ENCODE measurements at regions not wholly inside any gene's neighbourhood (a gene's known extent, or its start where the extent isn't known, plus 50 kb on each side); places are given as distances from the start of the nearest gene placed in this dataset.

- H3K4me1 Mint-ChIP-seq, result peaks cover 38% of the 10 kb centered on the region
Observed at GRCh38 chr10:120969219-120969645, 118.1 kb downstream of the WDR11 start.

DNA sequence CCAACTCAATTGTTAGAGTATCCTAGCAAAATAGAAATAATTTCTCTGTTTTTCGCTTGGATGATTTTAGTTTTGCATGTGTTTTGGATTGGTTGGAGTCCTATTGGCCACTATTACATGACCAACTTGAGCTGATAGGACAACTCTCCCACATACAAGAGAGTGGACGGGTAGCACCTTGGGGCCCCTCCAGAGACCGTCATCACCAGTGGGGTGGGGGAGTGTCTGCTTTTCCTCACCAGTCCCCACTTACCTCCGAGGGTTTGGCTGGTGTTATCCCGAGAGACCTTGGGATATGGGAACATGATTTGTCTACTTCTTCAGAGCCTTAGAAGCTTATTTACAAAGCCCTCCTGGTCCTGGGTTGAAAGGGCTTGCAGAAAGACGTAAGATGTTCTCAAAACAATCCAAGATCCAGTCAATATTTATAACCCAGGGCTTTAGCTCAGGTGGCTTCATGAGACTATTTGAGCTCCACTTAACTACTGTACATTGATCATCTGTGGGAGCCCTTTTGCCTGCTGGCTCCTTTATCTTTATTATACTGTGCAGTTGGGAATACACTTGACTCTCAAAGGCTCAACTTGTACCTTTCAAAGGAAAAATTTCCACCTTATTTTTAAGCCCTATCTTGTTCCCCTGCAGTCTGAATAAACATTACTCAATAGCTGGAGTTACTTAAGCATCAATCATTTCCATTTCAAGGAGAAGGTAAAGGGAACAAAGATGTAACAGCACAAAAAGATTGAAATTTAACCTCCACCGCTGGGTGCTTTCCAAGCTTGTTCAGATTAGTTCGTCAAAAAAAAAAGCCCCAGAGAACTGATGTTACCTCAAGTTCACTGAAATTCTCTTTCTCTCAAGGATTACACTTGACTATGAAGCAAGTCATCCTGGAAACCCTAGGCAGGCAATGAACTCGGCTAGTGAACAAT lies 119.7 kb downstream of the WDR11 start:
- Mint-ChIP-seq H3K36me3 (ENCODE audit: low read depth) (peaks cover 24% of the 10 kb centered on the region), H3K9me3 (peaks cover 28% of the 10 kb centered on the region), H3K27ac (peak overlapping the region; percentile 37 to 64 (median 44)), H3K4me1 (peaks cover 25% of the 10 kb centered on the region), H3K4me3 (no peak overlapping the region), H3K27me3 (ENCODE audit: low read depth) (peaks cover 17% of the 10 kb centered on the region)
- TF ChIP-seq CTCF (IDR thresholded peaks at IDR 0.05; ENCODE audit: unreplicated experiment in 3 of 3), result no peak

More at GRCh38 chr10:120969219-120969645, 118.1 kb downstream of the WDR11 start:
- Mint-ChIP-seq H3K27ac (peak overlapping the region in 1 of 3 experiments; percentile 63), H3K36me3 (ENCODE audit: low read depth) (peaks cover 14% of the 10 kb centered on the region), H3K27me3 (ENCODE audit: low read depth) (peaks cover 24% of the 10 kb centered on the region), H3K4me3 (no peak overlapping the region), H3K9me3 (peaks cover 13% of the 10 kb centered on the region)
- no peak for TF ChIP-seq CTCF (IDR thresholded peaks at IDR 0.05; ENCODE audit: unreplicated experiment in 3 of 3)

DNA sequence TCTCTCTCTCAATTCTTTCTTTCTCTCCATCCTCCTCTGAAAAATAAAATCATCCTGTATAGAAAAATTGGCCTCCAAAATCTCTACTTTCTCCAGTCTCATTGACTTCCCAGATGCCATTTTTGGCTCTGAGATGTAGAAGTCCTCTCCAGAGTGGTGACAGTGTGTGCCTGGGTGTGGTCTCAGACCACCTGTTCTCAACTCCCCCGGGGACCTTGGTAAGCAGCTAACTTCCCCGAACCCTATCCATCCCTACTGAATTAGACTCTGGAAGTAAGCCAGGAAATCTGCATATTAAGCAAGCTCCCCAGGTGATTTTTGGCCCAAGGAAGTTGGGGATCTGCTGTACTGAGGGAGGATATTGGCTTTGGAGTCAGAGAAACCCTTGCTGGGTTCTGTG lies 120.5 kb downstream of the WDR11 start:
- Mint-ChIP-seq H3K4me3 (no peak overlapping the region), H3K27ac (peak overlapping the region; percentile 37 to 44 (median 38)), H3K9me3 (peaks cover 36% of the 10 kb centered on the region), H3K36me3 (ENCODE audit: low read depth) (peaks cover 32% of the 10 kb centered on the region), H3K4me1 (peaks cover 17% of the 10 kb centered on the region), H3K27me3 (ENCODE audit: low read depth) (peaks cover 22% of the 10 kb centered on the region)
- TF ChIP-seq CTCF (IDR thresholded peaks at IDR 0.05; ENCODE audit: unreplicated experiment in 3 of 3), result no peak

DNA sequence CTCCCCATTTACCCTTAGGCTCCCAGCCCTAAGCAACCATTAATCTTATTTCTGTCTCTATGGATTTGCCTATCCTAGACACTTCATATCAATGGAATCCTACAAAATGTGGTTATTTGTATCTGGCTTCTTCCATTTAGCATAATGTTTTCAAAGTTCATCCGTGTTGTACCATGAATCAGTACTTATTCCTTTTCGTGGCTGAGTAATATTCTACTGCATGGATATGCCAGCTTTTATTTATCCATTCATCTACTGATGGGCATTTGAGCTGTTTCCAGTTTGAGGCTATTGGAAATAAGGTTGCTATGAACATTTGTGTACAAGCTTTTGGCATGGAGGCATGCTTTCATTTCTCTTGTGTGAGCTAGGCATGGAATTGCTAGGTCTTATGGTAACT lies 121.1 kb downstream of the WDR11 start:
- TF ChIP-seq CTCF (IDR thresholded peaks at IDR 0.05; ENCODE audit: unreplicated experiment in 3 of 3), result no peak
- peaks cover 38% of the 10 kb centered on the region for H3K9me3 Mint-ChIP-seq
- peaks cover 11% of the 10 kb centered on the region for H3K4me1 Mint-ChIP-seq
- peaks cover 34% of the 10 kb centered on the region for H3K36me3 Mint-ChIP-seq (ENCODE audit: low read depth)
- no peak overlapping the region for H3K4me3 Mint-ChIP-seq
- H3K27ac Mint-ChIP-seq, result no peak overlapping the region
- H3K27me3 Mint-ChIP-seq (ENCODE audit: low read depth), result peaks cover 19% of the 10 kb centered on the region

- peaks cover 37% of the 10 kb centered on the region for H3K9me3 Mint-ChIP-seq
- H3K27me3 Mint-ChIP-seq (ENCODE audit: low read depth), result peaks cover 38% of the 10 kb centered on the region
- H3K36me3 Mint-ChIP-seq (ENCODE audit: low read depth), result peaks cover 33% of the 10 kb centered on the region
- TF ChIP-seq CTCF (IDR thresholded peaks at IDR 0.05; ENCODE audit: unreplicated experiment in 3 of 3), result no peak
- H3K4me1 Mint-ChIP-seq, result peaks cover 35% of the 10 kb centered on the region
- no peak overlapping the region for H3K4me3 Mint-ChIP-seq
- H3K27ac Mint-ChIP-seq, result peak overlapping the region in 1 of 3 experiments; percentile 96
Observed at GRCh38 chr10:120975072-120975867, 124.1 kb downstream of the WDR11 start.

All from nephron (organoid).